ENCODE measurements at regions not wholly inside any gene's neighbourhood (a gene's known extent, or its start where the extent isn't known, plus 50 kb on each side); places are given as distances from the start of the nearest gene placed in this dataset.

DNA sequence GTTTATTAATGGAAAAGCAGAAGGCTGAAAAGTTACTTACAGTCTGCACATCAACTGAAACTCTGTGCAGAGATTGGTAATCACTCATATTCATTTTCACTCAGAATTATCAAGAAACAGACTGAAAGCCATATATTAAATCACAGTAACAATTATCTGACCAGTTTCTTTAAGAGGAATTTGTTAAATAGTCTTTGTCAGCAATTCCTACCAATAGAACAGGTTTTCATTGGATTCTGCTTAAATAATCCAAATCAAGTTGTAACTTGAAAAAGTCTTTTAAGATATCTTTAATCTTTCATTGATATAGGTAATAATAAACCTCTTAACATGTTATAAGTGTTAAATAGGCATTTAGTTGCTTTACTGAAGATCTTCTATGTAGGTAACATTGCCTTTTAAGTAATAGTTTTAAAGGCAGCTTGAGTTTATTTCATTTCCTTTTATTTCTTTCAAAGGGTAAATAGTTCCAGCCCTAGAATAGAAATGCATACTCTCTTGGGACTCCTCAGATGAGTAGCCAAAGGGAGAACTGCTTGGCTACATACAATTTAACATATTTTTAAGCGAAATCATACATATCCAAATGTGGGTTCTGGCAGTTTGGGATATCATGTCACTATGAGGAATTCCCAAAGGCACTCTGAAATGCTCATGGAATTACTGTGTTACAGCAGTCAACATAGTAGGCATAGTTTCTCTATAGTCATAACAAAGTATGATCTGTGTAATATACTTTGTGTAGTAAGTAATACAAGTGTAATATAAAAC, 326.0 kb upstream of the SPRY2 start:
- H3K9me3 Mint-ChIP-seq = peaks cover 14% of the 10 kb centered on the region
- no peak overlapping the region for H3K27ac Mint-ChIP-seq
- H3K27me3 Mint-ChIP-seq = no peaks in the 10 kb centered on the region
- H3K4me1 Mint-ChIP-seq = no peaks in the 10 kb centered on the region
- ATAC-seq (replicated peaks) = no peak
- H3K36me3 Mint-ChIP-seq (ENCODE audit: low read depth) = no peaks in the 10 kb centered on the region
- H3K4me3 Mint-ChIP-seq = no peak overlapping the region

DNA sequence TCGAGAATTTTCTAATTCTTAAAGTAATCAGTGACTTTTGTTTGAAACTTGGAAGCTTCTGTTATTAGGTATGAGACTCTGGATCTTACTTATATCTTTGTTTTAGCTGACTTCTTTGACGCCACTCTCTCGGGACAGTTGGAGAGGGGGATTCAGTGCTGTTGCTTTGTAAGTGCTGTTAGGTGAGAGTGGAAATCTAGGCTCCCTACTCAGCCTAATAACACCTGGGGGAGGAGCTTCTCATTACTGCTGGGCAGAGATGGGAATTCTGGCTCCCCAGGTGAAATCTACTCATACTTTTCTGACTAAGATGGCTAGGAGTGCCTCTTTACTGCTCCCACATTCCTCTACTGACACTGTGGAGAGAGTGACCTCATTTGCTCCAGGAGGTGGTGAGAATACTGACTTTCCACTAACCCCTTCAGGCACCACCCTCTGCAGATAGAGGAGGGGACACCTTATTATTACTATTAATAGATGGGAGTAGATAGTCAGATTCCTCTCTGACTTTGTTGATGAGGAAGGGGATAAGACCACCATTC, 324.9 kb upstream of the SPRY2 start:
- H3K4me3 Mint-ChIP-seq = no peak overlapping the region
- no peaks in the 10 kb centered on the region for H3K4me1 Mint-ChIP-seq
- H3K9me3 Mint-ChIP-seq = peaks cover 3% of the 10 kb centered on the region
- no peak for ATAC-seq (replicated peaks)
- H3K27ac Mint-ChIP-seq = no peak overlapping the region
- no peaks in the 10 kb centered on the region for H3K27me3 Mint-ChIP-seq
- H3K36me3 Mint-ChIP-seq (ENCODE audit: low read depth) = no peaks in the 10 kb centered on the region

DNA sequence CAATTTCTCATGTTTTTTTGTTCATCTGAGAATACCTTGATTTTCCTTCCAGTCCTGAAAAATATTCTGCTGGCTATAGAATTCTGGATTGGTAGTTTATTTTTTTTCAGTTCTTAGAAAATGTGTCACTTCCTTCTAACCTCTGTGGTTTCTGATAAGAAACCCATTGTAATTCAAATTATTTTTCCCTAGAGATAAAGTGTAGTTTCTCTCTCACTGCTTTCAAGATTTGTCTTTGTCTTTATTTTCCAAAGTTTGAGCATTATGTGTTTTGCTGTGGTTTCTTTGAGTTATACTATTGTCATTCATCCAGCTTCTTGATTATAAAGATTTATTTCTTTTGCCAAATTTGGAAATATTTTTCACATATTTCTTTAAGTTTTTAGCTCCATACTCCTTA, 324.0 kb upstream of the SPRY2 start:
- no peaks in the 10 kb centered on the region for H3K27me3 Mint-ChIP-seq
- H3K4me1 Mint-ChIP-seq = no peaks in the 10 kb centered on the region
- peaks cover 3% of the 10 kb centered on the region for H3K9me3 Mint-ChIP-seq
- no peak overlapping the region for H3K27ac Mint-ChIP-seq
- no peaks in the 10 kb centered on the region for H3K36me3 Mint-ChIP-seq (ENCODE audit: low read depth)
- no peak for ATAC-seq (replicated peaks)
- H3K4me3 Mint-ChIP-seq = no peak overlapping the region

DNA sequence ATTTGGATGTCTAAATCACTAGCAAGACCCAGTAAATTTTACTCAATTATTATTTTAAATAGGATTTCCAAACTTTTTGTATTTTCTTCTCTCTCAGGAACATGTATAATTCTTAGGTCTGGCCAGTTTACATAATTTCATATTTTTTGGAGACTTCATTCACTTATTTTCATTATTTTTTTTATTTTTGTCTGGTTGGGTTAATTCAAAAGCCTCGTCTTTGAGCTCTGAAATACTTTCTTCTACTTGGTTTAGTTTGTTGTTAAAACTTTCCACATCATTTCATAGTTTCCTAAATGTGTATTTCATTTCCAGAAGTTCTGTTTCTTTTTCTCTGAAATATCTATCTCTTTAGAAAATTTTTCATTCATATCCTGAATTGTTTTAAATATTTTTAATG, 322.9 kb upstream of the SPRY2 start:
- no peak for ATAC-seq (replicated peaks)
- Mint-ChIP-seq H3K4me1 (no peaks in the 10 kb centered on the region), H3K27me3 (no peaks in the 10 kb centered on the region), H3K4me3 (no peak overlapping the region), H3K27ac (no peak overlapping the region), H3K36me3 (ENCODE audit: low read depth) (no peaks in the 10 kb centered on the region), H3K9me3 (no peaks in the 10 kb centered on the region)

DNA sequence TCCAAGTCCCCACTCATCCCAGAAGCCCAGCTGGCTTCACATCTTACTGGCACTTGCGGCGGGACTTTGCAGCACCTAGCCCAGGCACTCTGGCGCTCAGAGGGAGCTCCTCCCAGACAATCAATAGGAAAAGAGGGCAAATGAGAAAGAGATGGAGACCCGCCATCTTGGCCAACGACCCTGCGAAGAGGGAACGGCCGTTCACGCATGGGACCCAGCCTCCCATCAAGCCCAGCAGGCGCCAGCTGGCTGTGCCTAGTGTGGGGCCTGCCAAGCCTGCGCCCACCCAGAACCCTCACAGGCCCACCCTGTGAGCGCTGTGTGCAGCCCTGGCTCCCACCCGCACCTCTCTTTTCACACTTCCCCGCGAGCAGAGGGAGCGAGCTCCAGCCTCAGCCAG, 317.8 kb upstream of the SPRY2 start:
- Mint-ChIP-seq H3K27ac (no peak overlapping the region), H3K36me3 (ENCODE audit: low read depth) (no peaks in the 10 kb centered on the region), H3K4me3 (no peak overlapping the region), H3K4me1 (no peaks in the 10 kb centered on the region), H3K9me3 (peaks cover 5% of the 10 kb centered on the region), H3K27me3 (no peaks in the 10 kb centered on the region)
- no peak for ATAC-seq (replicated peaks)

DNA sequence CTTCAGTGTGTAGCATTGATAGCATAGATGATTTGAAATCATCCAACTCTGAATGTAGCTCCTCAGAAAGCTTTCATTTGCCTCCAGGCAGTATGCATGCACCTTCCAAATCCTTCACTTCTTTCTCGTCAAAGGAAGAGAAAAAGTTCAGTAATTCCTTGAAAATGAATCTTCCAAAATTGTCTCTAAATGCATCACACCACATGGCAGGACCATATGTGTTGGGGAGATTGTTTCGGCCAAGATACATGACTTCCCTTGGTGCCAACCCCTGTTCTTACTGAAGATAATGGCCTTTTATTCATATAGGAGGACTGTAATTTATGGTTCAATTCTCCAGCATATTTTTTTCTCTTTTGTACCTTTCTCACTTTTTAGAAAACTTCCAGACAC, 315.6 kb upstream of the SPRY2 start:
- no peaks in the 10 kb centered on the region for H3K36me3 Mint-ChIP-seq (ENCODE audit: low read depth)
- ATAC-seq (replicated peaks) = no peak
- no peaks in the 10 kb centered on the region for H3K27me3 Mint-ChIP-seq
- H3K4me3 Mint-ChIP-seq = no peak overlapping the region
- H3K27ac Mint-ChIP-seq = no peak overlapping the region
- H3K4me1 Mint-ChIP-seq = no peaks in the 10 kb centered on the region
- peaks cover 5% of the 10 kb centered on the region for H3K9me3 Mint-ChIP-seq

DNA sequence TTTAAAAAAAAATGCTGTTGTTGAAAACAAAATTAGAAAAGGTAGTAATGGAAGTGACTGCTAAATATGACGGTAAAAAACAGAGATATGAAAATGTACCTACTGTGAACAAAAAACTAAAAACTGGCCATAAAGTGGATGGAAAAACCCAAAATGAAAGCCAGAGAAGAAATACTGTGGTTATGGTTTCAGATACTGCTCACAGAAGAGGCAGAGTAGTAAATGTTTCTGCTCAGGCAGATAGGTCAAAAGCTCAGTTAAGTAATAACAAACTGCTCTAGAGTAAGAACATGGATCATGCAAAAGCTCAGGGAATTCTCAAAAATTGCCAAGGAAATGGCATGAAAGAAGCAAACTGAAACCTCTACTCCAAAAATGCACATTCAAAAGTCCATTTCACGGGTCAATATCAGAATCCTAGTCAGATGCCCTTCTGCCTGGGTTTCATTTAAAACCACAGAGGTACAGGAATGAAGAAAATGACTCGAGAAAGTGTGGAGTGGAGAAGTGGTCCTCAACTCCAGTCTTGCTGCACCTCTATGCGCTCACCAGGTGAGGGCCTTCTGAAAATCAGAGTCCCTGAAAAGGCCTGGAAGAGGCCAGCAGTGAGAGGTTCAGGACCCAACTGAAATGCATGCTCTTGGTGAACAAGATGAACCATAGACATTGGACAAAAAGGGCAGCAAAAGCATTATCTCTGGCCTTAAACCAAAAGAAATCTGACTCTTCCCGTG, 315.0 kb upstream of the SPRY2 start:
- Mint-ChIP-seq H3K36me3 (ENCODE audit: low read depth) (no peaks in the 10 kb centered on the region), H3K27ac (no peak overlapping the region), H3K4me3 (no peak overlapping the region), H3K27me3 (no peaks in the 10 kb centered on the region), H3K4me1 (no peaks in the 10 kb centered on the region), H3K9me3 (peaks cover 5% of the 10 kb centered on the region)
- ATAC-seq (replicated peaks) = no peak

DNA sequence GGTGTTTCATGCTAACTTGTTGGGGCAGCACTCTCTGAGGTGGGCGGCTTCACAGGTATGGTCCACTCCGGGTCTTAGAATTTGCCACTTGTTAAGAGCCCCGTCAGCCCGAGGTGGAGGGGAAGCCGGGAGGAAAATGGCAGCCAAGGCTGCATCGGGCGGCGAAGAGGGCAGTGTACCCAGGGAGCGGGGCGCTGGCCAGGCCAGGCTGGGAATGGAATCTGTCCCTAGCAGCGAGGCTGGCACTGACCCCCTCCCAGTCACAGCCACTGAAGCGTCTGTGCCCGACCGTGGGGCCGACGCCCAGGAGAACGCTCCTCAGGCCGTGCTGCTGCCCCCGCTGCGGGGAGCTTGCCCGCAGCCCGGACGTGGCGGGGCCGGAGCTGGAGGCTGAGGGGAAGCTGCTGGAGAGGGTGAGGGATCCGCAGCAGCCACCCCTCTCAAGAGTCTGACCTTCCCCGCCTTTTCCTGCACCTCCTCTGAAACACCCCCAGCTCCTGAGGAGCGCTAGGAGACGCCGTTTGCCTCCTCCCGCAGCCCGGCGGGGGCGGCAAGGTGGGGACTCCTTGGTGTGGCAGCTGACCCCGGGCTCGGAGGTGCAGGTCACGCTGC, 313.8 kb upstream of the SPRY2 start:
- H3K27me3 Mint-ChIP-seq = no peaks in the 10 kb centered on the region
- H3K27ac Mint-ChIP-seq = no peak overlapping the region
- H3K9me3 Mint-ChIP-seq = peaks cover 14% of the 10 kb centered on the region
- H3K36me3 Mint-ChIP-seq (ENCODE audit: low read depth) = no peaks in the 10 kb centered on the region
- no peaks in the 10 kb centered on the region for H3K4me1 Mint-ChIP-seq
- ATAC-seq (replicated peaks) = no peak
- no peak overlapping the region for H3K4me3 Mint-ChIP-seq

DNA sequence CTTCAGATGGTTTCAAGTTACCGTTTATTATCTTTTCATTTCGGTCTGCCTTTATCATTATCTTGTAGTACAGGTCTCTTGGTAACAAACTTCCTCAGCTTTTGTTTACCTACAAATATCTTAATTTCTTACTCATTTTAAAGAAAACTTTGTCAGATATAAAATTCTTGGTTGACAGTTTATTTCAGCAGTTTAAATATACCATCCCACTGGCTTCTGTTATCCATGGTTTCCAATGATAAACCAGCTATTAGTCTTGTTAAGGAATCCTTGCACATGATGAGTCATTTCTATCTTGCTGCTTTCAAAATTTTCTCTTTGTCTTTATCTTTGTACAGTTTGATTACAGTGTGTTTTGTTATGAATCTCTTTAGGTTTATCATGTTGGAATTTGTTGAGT, 308.3 kb upstream of the SPRY2 start:
- Mint-ChIP-seq H3K27ac (no peak overlapping the region), H3K4me1 (no peaks in the 10 kb centered on the region), H3K4me3 (no peak overlapping the region), H3K27me3 (no peaks in the 10 kb centered on the region), H3K9me3 (peaks cover 18% of the 10 kb centered on the region), H3K36me3 (ENCODE audit: low read depth) (no peaks in the 10 kb centered on the region)
- ATAC-seq (replicated peaks) = no peak

DNA sequence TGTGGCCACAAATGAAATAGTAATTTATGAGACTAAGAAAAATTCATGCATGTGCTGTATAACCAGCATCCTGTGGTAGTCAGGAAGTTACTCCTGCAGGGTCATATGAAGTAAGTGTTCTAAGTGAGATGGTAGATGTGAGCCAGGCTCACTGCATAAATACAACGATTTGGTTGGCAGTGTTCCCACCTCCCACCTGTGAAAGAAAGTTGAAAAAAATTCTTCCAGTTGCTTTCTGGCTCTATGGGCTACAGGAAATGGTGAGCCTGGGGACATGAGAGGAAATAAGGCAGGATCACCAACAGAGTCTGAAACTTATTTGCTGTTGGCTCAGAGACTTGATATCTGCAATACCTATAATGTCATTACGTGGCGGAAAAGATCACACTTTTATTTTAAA, 301.7 kb upstream of the SPRY2 start:
- H3K27me3 Mint-ChIP-seq = no peaks in the 10 kb centered on the region
- peaks cover 3% of the 10 kb centered on the region for H3K9me3 Mint-ChIP-seq
- no peak overlapping the region for H3K27ac Mint-ChIP-seq
- ATAC-seq (replicated peaks) = no peak
- no peaks in the 10 kb centered on the region for H3K36me3 Mint-ChIP-seq (ENCODE audit: low read depth)
- no peak overlapping the region for H3K4me3 Mint-ChIP-seq
- H3K4me1 Mint-ChIP-seq = no peaks in the 10 kb centered on the region

DNA sequence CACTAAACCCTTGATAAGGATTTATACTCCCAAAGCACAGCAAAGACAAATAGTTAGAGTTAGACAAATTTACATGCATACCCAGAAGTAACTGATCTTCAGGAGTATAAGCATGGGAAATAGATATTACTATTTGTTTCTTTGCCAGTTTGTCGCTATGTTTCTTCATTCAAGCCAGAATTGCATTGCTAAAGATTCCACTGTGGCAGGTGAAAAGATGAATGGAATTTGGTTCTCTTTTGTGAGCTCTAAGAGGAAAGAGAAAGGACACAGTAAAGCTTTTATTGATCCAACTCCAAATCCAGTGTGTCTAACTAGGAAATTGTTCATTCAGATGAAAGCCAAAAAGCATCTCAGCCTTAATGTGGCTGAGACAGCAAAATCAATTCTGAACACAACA, 292.3 kb upstream of the SPRY2 start:
- Mint-ChIP-seq H3K36me3 (ENCODE audit: low read depth) (no peaks in the 10 kb centered on the region), H3K4me1 (no peaks in the 10 kb centered on the region), H3K4me3 (no peak overlapping the region), H3K27me3 (no peaks in the 10 kb centered on the region), H3K9me3 (peaks cover 4% of the 10 kb centered on the region), H3K27ac (no peak overlapping the region)
- no peak for ATAC-seq (replicated peaks)

DNA sequence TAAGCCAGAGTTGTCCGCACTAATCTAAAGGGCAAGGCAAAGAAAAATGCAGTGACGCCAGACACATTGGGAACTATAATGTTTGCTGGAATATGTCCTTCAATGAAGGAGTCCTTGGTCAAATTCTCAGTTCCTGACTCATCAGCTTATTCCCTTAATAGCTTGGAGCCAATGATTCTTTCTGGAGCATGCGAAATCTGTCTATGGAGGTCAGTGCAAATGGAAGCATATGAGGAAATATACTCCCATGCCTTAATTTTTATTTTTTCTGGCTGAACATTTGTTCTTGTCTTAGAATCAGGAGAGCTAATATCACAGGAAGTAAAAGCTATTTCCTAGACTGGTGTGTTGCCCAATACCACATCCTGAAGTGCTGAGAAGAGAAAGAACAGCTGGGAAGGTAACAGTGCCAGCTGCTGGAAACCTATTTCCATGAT, 289.8 kb upstream of the SPRY2 start:
- no peak for ATAC-seq (replicated peaks)
- no peaks in the 10 kb centered on the region for H3K4me1 Mint-ChIP-seq

DNA sequence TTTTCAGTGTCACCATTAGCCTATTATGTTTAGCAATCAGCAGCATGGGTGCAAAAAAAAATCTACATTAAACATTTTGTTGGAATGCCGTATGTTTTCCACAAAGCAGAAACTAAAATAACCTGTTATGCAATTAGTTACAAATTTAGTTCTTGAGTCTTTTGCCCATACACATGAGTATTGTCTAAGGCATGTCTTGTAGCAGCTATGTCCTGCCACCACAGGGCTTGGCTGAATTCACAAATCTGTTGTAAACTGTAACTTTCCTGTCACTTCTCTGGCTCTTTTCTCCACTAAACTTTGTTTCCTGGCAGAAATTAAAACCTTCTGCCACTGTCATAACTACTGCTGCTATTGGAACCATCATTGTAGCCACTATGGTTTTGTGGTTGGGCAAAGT, 277.9 kb upstream of the SPRY2 start:
- Mint-ChIP-seq H3K4me3 (no peak overlapping the region), H3K27ac (no peak overlapping the region), H3K36me3 (ENCODE audit: low read depth) (no peaks in the 10 kb centered on the region), H3K27me3 (no peaks in the 10 kb centered on the region), H3K9me3 (peaks cover 27% of the 10 kb centered on the region), H3K4me1 (no peaks in the 10 kb centered on the region)
- no peak for ATAC-seq (replicated peaks)

More for the DNA sequence above, 289.8 kb upstream of the SPRY2 start:
- no peak overlapping the region for H3K27ac Mint-ChIP-seq
- H3K9me3 Mint-ChIP-seq = peaks cover 12% of the 10 kb centered on the region
- no peaks in the 10 kb centered on the region for H3K27me3 Mint-ChIP-seq
- H3K36me3 Mint-ChIP-seq (ENCODE audit: low read depth) = no peaks in the 10 kb centered on the region
- H3K4me3 Mint-ChIP-seq = no peak overlapping the region

DNA sequence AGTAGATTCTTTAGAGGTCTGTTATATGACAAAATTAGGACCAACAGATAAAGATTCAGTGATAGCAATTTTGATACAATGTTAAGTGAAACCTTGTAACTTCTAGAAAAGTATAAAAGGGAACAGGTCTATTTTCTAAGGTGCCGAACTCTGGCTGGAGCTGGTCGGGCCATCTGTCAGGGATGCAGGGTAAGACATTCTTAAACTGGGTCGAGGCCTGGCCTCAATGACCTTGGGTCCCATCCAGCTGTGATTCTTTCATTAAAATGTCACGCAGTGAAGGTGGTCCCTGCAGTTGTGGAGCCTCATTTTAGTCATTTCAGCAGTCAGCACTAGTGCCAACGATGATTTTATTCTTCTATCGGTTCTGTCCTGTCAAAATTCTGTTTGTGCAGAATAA, 271.9 kb upstream of the SPRY2 start:
- Mint-ChIP-seq H3K9me3 (peaks cover 27% of the 10 kb centered on the region), H3K36me3 (ENCODE audit: low read depth) (no peaks in the 10 kb centered on the region), H3K27me3 (no peaks in the 10 kb centered on the region), H3K4me3 (no peak overlapping the region), H3K4me1 (no peaks in the 10 kb centered on the region), H3K27ac (no peak overlapping the region)
- no peak for ATAC-seq (replicated peaks)

DNA sequence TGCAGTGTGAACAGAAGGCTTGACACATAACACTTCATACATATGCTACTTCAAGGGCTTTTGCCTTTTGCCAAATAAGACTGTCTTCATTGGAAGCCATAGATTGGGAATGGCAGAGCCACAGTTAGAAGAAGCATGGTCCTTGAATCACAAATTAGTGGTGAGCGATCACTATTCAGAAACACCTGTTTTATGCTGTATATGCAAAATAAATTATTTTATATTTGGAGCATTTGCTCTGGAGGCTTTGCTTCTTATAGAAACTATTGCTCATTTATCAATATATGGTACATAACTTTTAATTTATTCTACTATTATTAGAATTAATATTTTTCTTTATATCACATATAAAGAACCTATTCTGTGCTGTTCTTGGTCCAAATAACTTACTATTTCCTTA, 270.4 kb upstream of the SPRY2 start:
- Mint-ChIP-seq H3K9me3 (peaks cover 26% of the 10 kb centered on the region), H3K36me3 (ENCODE audit: low read depth) (no peaks in the 10 kb centered on the region), H3K27ac (no peak overlapping the region), H3K4me1 (no peaks in the 10 kb centered on the region), H3K4me3 (no peak overlapping the region), H3K27me3 (no peaks in the 10 kb centered on the region)
- ATAC-seq (replicated peaks) = no peak

Data from activated T-helper 17 cell treated with anti-CD3 and anti-CD28 coated beads, Interleukin-2, amount 50 U/mL, for 72 hours (primary cell).